Karpas-422 (cell line): ENCODE measurements at regions not wholly inside any gene's neighbourhood (a gene's known extent, or its start where the extent isn't known, plus 50 kb on each side); places are given as distances from the start of the nearest gene placed in this dataset.

Experiments
- DNase-seq: peaks from one replicate; pipeline ENCODE4 v3.0.0-alpha.2; 2015
- H2AFZ ChIP-seq: fragments of 200-600 bp; sonication (generic); 2 replicates; pipeline ENCODE4 v1.6.1; 2014; ENCODE audit warnings: antibody characterized with exemption, low read length, mixed read lengths
- H3K27ac ChIP-seq: fragments of 200-600 bp; sonication (generic); 2 replicates; pipeline ENCODE4 v1.5.1; 2014; ENCODE audit warnings: mild to moderate bottlenecking, low read length, moderate library complexity
- H3K27me3 ChIP-seq: fragments of 200-600 bp; sonication (generic); 2 replicates; pipeline ENCODE4 v1.6.1; 2014; ENCODE audit warnings: low read length, mixed read lengths
- H3K36me3 ChIP-seq: fragments of 200-600 bp; sonication (generic); 2 replicates; pipeline ENCODE4 v1.6.1; 2014; ENCODE audit warnings: low read length, mixed read lengths; ENCODE audit not compliant: insufficient read depth
- H3K4me1 ChIP-seq: fragments of 200-600 bp; sonication (generic); 2 replicates; pipeline ENCODE4 v1.6.1; 2014; ENCODE audit warnings: mild to moderate bottlenecking, low read length, mixed read lengths
- H3K4me2 ChIP-seq: fragments of 200-600 bp; sonication (generic); 2 replicates; pipeline ENCODE4 v1.6.1; 2014; ENCODE audit warnings: low read length, low read depth, mild to moderate bottlenecking; ENCODE audit not compliant: poor library complexity, severe bottlenecking
- H3K4me3 ChIP-seq: fragments of 200-600 bp; sonication (generic); 2 replicates; pipeline ENCODE4 v1.5.1; 2014; ENCODE audit warnings: mild to moderate bottlenecking, antibody characterized with exemption, low read length, mixed read lengths
- H3K79me2 ChIP-seq: fragments of 200-600 bp; sonication (generic); 2 replicates; pipeline ENCODE4 v1.6.1; 2014; ENCODE audit warnings: mild to moderate bottlenecking, low read length, mixed read lengths
- H3K9ac ChIP-seq: fragments of 200-600 bp; sonication (generic); 2 replicates; pipeline ENCODE4 v1.6.0; 2014; ENCODE audit warnings: low read length
- H3K9me2 ChIP-seq: fragments of 200-600 bp; sonication (generic), shearing (Covaris generic); replicated peaks from 2 replicates; pipeline ENCODE4 v1.6.0; 2014; ENCODE audit warnings: mild to moderate bottlenecking, low read length, moderate library complexity; ENCODE audit not compliant: insufficient read depth
- H3K9me3 ChIP-seq: fragments of 300-700, 200-600 bp; sonication (generic); 2 replicates; pipeline ENCODE4 v1.6.1; 2014; ENCODE audit warnings: low read length, mixed read lengths
- H4K20me1 ChIP-seq: fragments of 200-600 bp; sonication (generic); 2 replicates; pipeline ENCODE4 v1.6.1; 2014; ENCODE audit warnings: mild to moderate bottlenecking, antibody characterized with exemption, low read length, low read depth; ENCODE audit not compliant: insufficient read depth

- H3K9me2 ChIP-seq, result no peaks in the 10 kb centered on the region
- no peak overlapping the region for H3K4me2 ChIP-seq
- no peaks in the 10 kb centered on the region for H3K36me3 ChIP-seq
- H2AFZ ChIP-seq, result no peak overlapping the region
- no peaks in the 10 kb centered on the region for H4K20me1 ChIP-seq
- no peaks in the 10 kb centered on the region for H3K27me3 ChIP-seq
- H3K27ac ChIP-seq, result no peak overlapping the region
- no peak for DNase-seq
- no peaks in the 10 kb centered on the region for H3K9me3 ChIP-seq
- no peaks in the 10 kb centered on the region for H3K79me2 ChIP-seq
- H3K4me3 ChIP-seq, result no peak overlapping the region
- no peak overlapping the region for H3K9ac ChIP-seq
- H3K4me1 ChIP-seq, result no peaks in the 10 kb centered on the region
Measured at GRCh38 chr2:48137829-48138228, 176.7 kb upstream of the FOXN2 start.

- Histone ChIP-seq H3K4me3 (no peak overlapping the region), H3K4me2 (no peak overlapping the region), H3K9me3 (no peaks in the 10 kb centered on the region), H3K9ac (no peak overlapping the region), H3K27me3 (no peaks in the 10 kb centered on the region), H3K27ac (no peak overlapping the region), H4K20me1 (no peaks in the 10 kb centered on the region), H2AFZ (no peak overlapping the region), H3K36me3 (no peaks in the 10 kb centered on the region), H3K79me2 (no peaks in the 10 kb centered on the region), H3K9me2 (no peaks in the 10 kb centered on the region), H3K4me1 (no peaks in the 10 kb centered on the region)
- no peak for DNase-seq
Measured at GRCh38 chr2:48138898-48139297, 175.6 kb upstream of the FOXN2 start.

GRCh38 chr2:48140586-48140985, 173.9 kb upstream of the FOXN2 start:
- Histone ChIP-seq H3K79me2 (no peaks in the 10 kb centered on the region), H3K9me2 (no peaks in the 10 kb centered on the region), H3K9me3 (no peaks in the 10 kb centered on the region), H3K36me3 (no peaks in the 10 kb centered on the region), H3K4me1 (no peaks in the 10 kb centered on the region), H3K27me3 (no peaks in the 10 kb centered on the region), H3K4me3 (no peak overlapping the region), H2AFZ (no peak overlapping the region), H4K20me1 (no peaks in the 10 kb centered on the region), H3K27ac (no peak overlapping the region), H3K9ac (no peak overlapping the region), H3K4me2 (no peak overlapping the region)
- no peak for DNase-seq

- no peak overlapping the region for H2AFZ ChIP-seq
- H3K9me3 ChIP-seq, result no peaks in the 10 kb centered on the region
- no peak overlapping the region for H3K4me2 ChIP-seq
- no peaks in the 10 kb centered on the region for H3K79me2 ChIP-seq
- no peaks in the 10 kb centered on the region for H3K27me3 ChIP-seq
- H3K4me3 ChIP-seq, result no peak overlapping the region
- no peak overlapping the region for H3K27ac ChIP-seq
- H3K4me1 ChIP-seq, result no peaks in the 10 kb centered on the region
- no peaks in the 10 kb centered on the region for H3K36me3 ChIP-seq
- H3K9ac ChIP-seq, result no peak overlapping the region
- H4K20me1 ChIP-seq, result no peaks in the 10 kb centered on the region
- DNase-seq, result no peak
- H3K9me2 ChIP-seq, result no peaks in the 10 kb centered on the region
Measured at GRCh38 chr2:48144777-48145176, 169.7 kb upstream of the FOXN2 start.

- Histone ChIP-seq H3K9me3 (no peaks in the 10 kb centered on the region), H3K36me3 (no peaks in the 10 kb centered on the region), H3K9ac (no peak overlapping the region), H3K9me2 (no peaks in the 10 kb centered on the region), H3K4me3 (no peak overlapping the region), H3K27ac (no peak overlapping the region), H3K4me1 (no peaks in the 10 kb centered on the region), H3K79me2 (no peaks in the 10 kb centered on the region), H3K27me3 (no peaks in the 10 kb centered on the region), H4K20me1 (no peaks in the 10 kb centered on the region), H3K4me2 (no peak overlapping the region), H2AFZ (peak overlapping the region; percentile 63; the same call in 1 of the 2 replicates)
- no peak for DNase-seq
Measured at GRCh38 chr2:48145845-48146452, 168.5 kb upstream of the FOXN2 start.

GRCh38 chr2:48146552-48146951, 167.9 kb upstream of the FOXN2 start:
- H3K4me1 ChIP-seq, result no peaks in the 10 kb centered on the region
- H3K9me2 ChIP-seq, result no peaks in the 10 kb centered on the region
- H3K4me2 ChIP-seq, result no peak overlapping the region
- DNase-seq, result no peak
- no peak overlapping the region for H3K27ac ChIP-seq
- no peaks in the 10 kb centered on the region for H3K27me3 ChIP-seq
- no peak overlapping the region for H3K9ac ChIP-seq
- H2AFZ ChIP-seq, result no peak overlapping the region
- no peaks in the 10 kb centered on the region for H3K9me3 ChIP-seq
- no peaks in the 10 kb centered on the region for H3K79me2 ChIP-seq
- no peaks in the 10 kb centered on the region for H3K36me3 ChIP-seq
- H4K20me1 ChIP-seq, result no peaks in the 10 kb centered on the region
- H3K4me3 ChIP-seq, result no peak overlapping the region

GRCh38 chr2:48147719-48148118, 166.8 kb upstream of the FOXN2 start:
- H3K4me3 ChIP-seq, result no peak overlapping the region
- H3K27ac ChIP-seq, result no peak overlapping the region
- no peaks in the 10 kb centered on the region for H3K4me1 ChIP-seq
- H3K27me3 ChIP-seq, result no peaks in the 10 kb centered on the region
- H2AFZ ChIP-seq, result no peak overlapping the region
- no peaks in the 10 kb centered on the region for H3K9me2 ChIP-seq
- DNase-seq, result no peak
- H4K20me1 ChIP-seq, result no peaks in the 10 kb centered on the region
- H3K79me2 ChIP-seq, result no peaks in the 10 kb centered on the region
- no peak overlapping the region for H3K4me2 ChIP-seq
- H3K9ac ChIP-seq, result no peak overlapping the region
- H3K36me3 ChIP-seq, result no peaks in the 10 kb centered on the region
- H3K9me3 ChIP-seq, result no peaks in the 10 kb centered on the region

- no peaks in the 10 kb centered on the region for H3K9me3 ChIP-seq
- no peaks in the 10 kb centered on the region for H3K9me2 ChIP-seq
- no peak overlapping the region for H3K4me2 ChIP-seq
- H3K4me1 ChIP-seq, result no peaks in the 10 kb centered on the region
- DNase-seq, result no peak
- no peak overlapping the region for H3K9ac ChIP-seq
- no peak overlapping the region for H2AFZ ChIP-seq
- no peaks in the 10 kb centered on the region for H3K36me3 ChIP-seq
- no peaks in the 10 kb centered on the region for H3K79me2 ChIP-seq
- H4K20me1 ChIP-seq, result no peaks in the 10 kb centered on the region
- H3K27ac ChIP-seq, result no peak overlapping the region
- H3K4me3 ChIP-seq, result no peak overlapping the region
- H3K27me3 ChIP-seq, result no peaks in the 10 kb centered on the region
Measured at GRCh38 chr2:48148841-48149430, 165.5 kb upstream of the FOXN2 start.
